GM12892 (cell line): ENCODE measurements at regions not wholly inside any gene's neighbourhood (a gene's known extent, or its start where the extent isn't known, plus 50 kb on each side); places are given as distances from the start of the nearest gene placed in this dataset.

Experiments used
- POLR2A ChIP-seq: IDR thresholded peaks from 2 replicates; pipeline ENCODE4 v1.6.1; 2011; ENCODE audit warnings: low read depth, low read length, control low read depth
- POLR2AphosphoS5 ChIP-seq: IDR thresholded peaks from 2 replicates; pipeline ENCODE4 v1.6.1; 2011; ENCODE audit warnings: low read depth, low read length, control low read depth
- TAF1 ChIP-seq: IDR thresholded peaks from 2 replicates; pipeline ENCODE4 v1.6.1; 2011; ENCODE audit warnings: low read depth, mild to moderate bottlenecking, control low read depth, low read length, borderline replicate concordance

DNA sequence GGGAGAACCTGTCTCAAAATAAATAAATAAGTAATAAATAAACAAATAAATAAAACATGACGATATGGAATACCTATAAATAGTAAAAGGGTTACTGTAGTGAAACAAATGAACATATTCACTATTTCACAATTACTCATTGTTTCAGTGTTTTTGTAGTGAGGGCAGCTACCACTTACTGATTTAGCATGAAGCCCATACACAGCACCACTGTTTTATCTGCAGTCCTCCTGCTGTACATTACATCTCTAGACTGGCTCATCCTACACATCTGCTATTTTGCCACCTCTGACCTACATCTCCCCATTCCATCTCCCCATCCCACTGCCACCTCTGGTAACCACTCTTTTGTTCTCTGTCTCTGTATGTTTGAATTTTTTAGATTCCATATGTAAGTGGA is 332.7 kb upstream of the SMIM21 start:
- TF ChIP-seq TAF1 (no peak), POLR2A (no peak), POLR2AphosphoS5 (no peak)
